CMK (cell line): ENCODE measurements at regions not wholly inside any gene's neighbourhood (a gene's known extent, or its start where the extent isn't known, plus 50 kb on each side); places are given as distances from the start of the nearest gene placed in this dataset.
"Not testable (repeated sequence)": the region's sequence is repeated elsewhere in the genome, so short reads cannot be mapped to it uniquely, and the experiment has no call there.

Experiments used
- DNase-seq: peaks from one replicate; pipeline ENCODE4 v3.0.0-alpha.2; 2010; ENCODE audit warnings: low read depth

GRCh38 chr7:15049157-15049556 lies 146.6 kb upstream of the DGKB start:
- DNase-seq = no peak

DNA sequence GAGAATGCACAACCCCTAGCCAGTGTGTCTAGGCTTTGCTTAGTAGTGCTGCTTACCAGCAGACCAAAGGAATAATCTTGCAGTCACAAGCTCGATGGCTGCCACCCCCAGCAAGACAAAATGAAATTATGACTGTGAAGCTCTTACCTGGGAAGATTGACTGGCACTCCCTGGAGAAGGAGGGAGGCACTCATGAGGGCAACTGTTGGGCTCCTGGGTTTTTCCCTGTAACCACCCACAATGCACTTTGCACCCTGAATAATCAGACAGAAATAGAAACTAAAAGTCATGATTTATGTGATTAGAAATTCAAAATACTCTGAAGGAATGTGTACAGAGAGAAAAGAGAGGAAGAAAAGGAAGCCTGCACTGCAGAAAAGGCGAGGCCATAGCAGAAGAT lies 144.3 kb upstream of the DGKB start:
- DNase-seq = no peak

DNA sequence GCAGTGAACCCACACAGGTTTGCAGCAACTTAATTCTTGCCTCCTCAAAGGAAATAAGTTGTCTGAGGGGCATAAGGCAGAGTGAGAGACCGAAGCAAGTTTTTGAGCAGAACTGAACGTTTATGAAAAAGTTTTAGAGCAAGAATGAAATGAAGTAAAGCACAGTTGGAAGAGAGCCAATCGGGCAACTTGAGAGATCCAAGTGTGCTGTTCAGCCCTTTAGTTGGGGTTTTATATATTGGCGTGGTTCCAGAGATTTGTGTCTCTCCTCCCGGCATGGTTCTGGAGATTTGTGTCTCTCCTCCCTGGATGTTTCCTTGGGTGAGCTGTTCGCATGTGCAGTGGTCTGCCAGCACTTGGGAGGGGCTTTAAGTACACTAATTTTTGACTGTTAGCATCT lies 141.4 kb upstream of the DGKB start:
- no peak for DNase-seq

DNA sequence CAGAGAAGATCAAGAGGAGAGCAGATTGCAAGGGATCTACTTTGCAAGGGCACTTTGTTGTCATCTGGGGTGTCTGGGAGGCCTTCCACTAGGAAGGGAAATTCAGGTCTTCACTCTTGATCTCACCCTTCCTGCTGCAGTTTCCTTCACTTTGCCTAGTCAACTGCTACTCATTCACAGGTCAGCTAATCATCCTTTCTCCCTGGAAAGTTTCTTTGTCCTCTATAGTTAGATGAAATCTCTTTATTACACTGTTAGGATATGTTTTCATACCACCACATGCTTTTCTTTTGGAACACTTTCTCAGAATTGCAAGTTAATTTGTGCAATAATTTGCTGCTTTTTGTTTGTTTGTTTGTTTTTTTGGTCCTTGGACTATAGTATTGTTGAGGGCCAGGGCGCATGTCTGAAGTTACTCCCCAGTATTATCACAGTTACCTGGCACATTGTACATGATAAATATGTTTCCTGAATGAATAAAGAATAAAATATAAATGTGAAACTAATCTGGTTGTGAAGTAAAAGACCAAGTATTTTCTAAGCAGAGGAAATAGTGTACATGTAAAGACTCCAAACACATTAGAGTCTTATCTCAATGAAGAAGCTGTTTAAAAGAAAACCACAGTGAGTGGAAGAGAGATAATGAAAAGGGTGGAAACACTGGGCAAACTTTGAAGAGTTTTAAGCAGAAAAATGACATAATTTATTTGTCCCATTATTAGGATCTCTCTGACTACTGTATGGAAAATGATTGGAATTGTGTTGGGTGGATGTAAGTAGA lies 139.9 kb upstream of the DGKB start:
- peak; percentile 12 for DNase-seq

DNA sequence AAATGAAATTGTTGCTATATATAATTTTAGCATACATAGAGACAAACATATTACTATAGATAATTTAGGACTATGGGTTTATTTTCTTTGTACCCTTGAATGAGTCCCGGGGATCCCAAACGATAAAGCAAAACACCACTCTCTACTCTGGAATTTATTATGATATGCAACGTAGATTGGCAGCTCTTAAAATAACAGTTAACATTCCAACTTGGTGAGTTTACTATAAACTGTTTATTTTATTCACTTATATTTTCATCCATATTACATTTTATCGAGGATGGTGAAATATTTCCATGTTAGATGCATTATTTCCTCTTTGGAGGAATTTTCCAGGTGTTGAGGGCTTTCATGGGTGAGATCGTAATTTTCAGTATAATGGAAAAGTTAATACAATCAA lies 138.7 kb upstream of the DGKB start:
- DNase-seq = no peak

DNA sequence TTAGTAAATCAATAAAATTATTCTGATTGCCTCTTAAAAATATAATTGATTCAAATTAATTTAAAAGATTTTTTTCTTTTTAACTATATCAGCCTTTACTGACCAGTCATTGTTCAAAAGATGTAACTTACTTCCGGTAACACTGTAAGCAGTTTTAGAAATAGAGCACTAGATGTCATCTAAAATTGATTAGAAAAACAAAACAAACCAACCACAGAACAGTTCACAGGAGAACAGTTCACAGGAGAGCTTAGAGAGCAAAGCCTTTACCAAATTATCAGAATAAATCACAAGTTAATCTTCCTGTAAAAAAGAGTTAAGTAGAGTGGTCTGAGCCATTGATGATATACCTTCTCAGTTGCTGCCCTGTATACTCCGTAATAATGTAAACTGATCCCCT lies 133.3 kb upstream of the DGKB start:
- no peak for DNase-seq

DNA sequence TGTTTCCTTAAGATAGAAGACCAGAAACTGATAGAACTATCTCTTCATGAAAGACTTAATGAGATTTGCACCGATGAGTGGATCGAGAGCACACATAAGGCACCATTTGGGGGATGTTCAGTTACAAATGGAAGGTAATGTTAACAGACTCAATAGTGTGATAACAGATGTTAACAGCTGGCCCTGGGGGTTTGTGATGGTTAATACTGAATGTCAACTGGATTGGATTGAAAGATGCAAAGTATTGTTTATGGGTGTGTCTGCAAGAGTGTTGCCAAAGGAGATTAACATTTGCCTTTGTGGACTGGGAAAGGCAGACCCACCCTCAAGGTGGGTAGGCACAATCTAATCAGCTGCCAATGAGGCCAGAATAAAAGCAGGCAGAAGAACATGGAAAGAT lies 130.5 kb upstream of the DGKB start:
- peak; percentile 86 for DNase-seq

DNA sequence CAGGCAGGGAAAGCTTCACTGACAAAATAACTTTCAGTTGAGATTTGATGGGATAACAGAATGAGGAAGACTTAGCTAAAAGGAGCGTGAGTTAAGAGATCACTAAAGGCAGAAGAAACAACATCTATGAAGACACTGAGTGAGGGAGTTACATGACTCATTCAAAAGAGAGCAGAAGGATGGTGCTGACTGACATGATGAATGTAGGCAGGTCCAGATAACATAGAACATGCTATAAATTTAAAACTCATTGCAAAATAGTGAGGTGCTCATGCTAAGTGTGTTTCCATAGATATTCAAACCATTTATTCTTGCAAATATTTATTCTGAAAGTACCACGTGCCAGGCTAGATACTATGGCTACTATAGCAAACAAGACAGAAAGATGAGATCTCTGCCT lies 116.4 kb upstream of the DGKB start:
- no peak for DNase-seq

- no peak for DNase-seq
These were observed 114.2 kb upstream of the DGKB start for GRCh38 chr7:15016766-15017165.

DNA sequence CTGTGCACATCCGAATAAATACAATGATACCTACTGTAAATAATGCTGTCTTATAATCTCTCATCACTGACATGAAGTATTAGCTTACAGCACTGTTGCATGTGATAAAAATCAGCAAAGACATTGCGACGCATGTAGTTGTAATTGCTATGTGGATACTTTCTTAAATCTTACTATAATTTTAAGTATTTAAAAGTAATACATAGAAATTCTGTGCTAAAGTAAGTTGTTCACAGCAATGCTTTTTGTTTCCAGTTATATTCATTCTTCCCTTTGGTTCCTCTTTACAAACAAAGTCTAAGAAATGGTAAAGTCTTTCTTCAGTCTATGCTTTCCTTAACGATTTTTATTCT lies 113.7 kb upstream of the DGKB start:
- DNase-seq = no peak

- DNase-seq = peak; percentile 11
These were observed 113.2 kb upstream of the DGKB start for GRCh38 chr7:15015545-15016314.

GRCh38 chr7:15012135-15012534 lies 109.6 kb upstream of the DGKB start:
- DNase-seq = no peak

DNA sequence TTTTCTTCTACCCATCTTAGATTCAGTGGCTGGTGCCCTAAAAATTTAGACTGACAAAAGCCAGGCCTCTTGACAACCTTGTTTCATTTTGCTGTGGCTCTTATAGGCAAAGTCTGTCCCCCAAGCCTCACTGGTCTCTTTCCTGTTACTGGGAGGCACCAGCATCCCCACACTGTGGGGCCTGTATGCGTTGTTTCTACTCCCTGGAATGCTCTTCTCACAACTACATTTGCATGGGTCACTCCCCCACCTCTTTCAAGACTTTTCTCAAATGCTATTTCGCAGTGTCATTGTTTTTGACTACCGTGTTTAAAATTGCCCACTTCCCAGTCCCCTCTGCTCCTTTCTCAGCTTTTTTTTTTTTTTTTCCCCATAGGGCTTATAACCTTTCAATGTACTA lies 108.7 kb upstream of the DGKB start:
- DNase-seq = no peak

GRCh38 chr7:15007507-15007906 lies 105.0 kb upstream of the DGKB start:
- DNase-seq = no peak

GRCh38 chr7:15005672-15006071 lies 103.1 kb upstream of the DGKB start:
- no peak for DNase-seq

GRCh38 chr7:15000157-15000556 lies 97.6 kb upstream of the DGKB start:
- DNase-seq = no peak

DNA sequence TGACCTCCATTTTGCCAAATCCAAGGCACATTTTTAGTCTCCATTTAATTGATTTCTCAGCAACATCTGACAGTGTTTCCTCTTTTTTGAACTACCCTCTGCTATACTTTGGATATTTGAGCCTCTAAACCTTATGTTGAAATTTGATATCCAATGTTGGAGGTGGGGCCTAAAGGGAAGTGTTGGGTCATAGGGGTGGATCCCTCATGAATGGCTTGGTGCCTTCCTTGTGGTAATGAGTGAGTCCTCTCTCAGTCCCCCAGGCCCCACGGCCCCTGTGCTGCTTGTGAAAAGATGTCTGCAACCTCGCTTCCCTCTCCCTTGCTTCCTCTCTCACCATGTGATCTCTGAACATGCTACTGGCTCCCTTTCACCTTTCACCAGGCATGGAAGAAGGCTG lies 96.8 kb upstream of the DGKB start:
- no peak for DNase-seq

DNA sequence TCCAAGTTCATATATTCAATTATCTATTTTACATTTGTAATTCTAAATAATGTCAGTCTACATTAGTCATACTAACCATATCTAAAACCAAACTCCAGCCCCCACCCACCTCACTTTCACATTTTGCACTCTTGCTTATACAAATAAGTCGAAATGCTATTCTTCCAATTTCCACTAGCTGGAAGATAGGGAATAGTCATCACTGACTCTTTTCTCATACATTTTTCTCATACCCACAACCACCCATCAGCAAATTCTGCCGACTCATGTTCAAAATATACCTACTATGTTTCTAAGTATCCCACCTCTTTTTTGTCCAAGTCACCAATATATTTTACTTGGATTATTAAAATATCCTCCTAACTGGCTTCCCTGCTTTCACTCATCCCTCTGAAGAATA lies 93.2 kb upstream of the DGKB start:
- DNase-seq = no peak

- no peak for DNase-seq
These were observed 86.4 kb upstream of the DGKB start for GRCh38 chr7:14988941-14989340.

DNA sequence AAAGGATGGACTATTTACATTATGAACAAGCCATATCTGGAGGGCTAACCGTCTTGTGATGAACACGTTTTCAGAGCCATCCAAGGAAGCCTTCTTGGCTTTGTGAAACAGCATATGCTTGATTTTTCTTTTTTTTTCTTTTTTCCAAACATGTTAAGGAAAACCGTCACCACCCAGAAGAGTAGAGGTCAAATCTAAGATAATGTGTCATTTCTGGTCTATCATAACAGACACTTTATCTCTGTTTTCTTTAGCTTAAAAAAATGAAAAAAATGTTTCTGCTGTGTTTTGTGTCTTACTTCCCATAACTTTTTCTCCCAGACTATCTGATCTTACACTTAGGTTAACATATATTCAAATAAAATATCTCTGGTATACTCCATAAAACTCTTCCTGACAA lies 76.1 kb upstream of the DGKB start:
- DNase-seq = no peak

DNA sequence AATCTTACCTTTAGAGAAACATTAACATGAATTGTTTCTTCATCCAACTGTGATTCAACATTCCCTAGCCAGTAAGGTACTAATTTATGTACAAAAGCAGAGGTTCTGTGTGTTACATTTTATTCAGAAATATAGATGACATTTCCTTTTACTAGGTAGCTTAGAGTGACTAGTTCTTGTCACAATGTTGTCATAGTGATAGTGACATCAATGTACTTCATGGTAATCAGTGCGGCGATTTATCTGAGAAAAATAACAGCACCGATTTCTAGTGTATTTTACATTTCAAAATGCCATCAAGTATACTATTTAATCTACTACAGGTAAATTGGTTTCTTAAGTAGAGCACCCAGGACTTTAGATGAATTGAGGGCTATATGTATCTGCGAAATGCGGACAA lies 72.1 kb upstream of the DGKB start:
- no peak for DNase-seq

- no peak for DNase-seq
These were observed 71.3 kb upstream of the DGKB start for GRCh38 chr7:14973712-14974428.

GRCh38 chr7:14971678-14972077 lies 69.1 kb upstream of the DGKB start:
- not testable (repeated sequence) for DNase-seq
